PFSK-1 (cell line): ENCODE measurements at regions not wholly inside any gene's neighbourhood (a gene's known extent, or its start where the extent isn't known, plus 50 kb on each side); places are given as distances from the start of the nearest gene placed in this dataset.

ENCODE experiments used
- FOXP2 ChIP-seq: optimal IDR thresholded peaks from 2 replicates; pipeline ENCODE3; 2011; ENCODE audit warnings: borderline replicate concordance, control low read depth, inconsistent platforms; ENCODE audit not compliant: insufficient read depth; ENCODE audit errors: extremely low read length, extremely low read depth
- POLR2AphosphoS5 ChIP-seq: IDR thresholded peaks from 2 replicates; pipeline ENCODE4 v1.6.1; 2012; ENCODE audit warnings: low read depth, mild to moderate bottlenecking, control low read depth, low read length, moderate library complexity
- SIN3A ChIP-seq: IDR thresholded peaks from 2 replicates; pipeline ENCODE4 v1.6.1; 2012; ENCODE audit warnings: mild to moderate bottlenecking, low read length, moderate library complexity, borderline replicate concordance; ENCODE audit not compliant: insufficient read depth
- TAF1 ChIP-seq: IDR thresholded peaks from 2 replicates; pipeline ENCODE4 v1.6.1; 2012; ENCODE audit warnings: low read length, control low read depth, borderline replicate concordance; ENCODE audit not compliant: insufficient read depth
- TF ChIP-seq, protein P1 (sequence below), 2 experiments: IDR thresholded peaks; 2 replicates each; pipeline versions ENCODE4 v1.6.1 to v1.8.0; 2011 to 2012; ENCODE audit warnings: low read depth in 2 of 2, low read length in 2 of 2, control low read depth in 1 of 2, inconsistent platforms in 1 of 2, mild to moderate bottlenecking in 1 of 2, moderate library complexity in 1 of 2; ENCODE audit not compliant: insufficient read depth in 1 of 2

DNA sequence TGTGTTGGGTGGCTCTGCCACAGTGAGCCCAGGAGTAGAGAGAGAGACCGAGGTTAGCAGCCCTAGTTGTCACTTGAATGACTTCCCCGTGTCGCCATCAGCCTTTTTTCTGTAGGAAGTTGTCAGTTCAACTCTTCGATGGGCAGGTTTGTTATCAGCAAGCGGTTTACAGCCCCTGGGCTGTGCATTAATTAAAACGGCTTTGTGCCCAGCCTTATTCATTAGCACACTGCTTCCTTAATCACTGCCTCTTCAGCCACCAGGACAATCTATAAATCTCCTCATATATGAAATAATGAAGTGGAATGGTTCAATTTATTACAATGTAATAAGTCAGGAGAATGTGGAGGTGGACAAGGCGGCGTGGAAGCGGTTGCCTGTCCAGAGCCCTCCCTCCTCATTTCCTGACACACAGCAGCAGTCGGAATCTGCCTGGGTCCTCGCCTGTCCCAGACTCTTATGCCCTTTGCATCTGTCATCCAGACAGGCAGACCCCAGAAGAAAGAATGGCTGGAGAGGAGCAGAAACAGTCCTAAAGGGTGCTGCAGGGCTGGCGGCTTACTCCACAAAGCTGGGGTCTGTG is 122.4 kb upstream of the OPCML start:
- TF ChIP-seq FOXP2 (no peak), POLR2AphosphoS5 (no peak), TAF1 (no peak), SIN3A (no peak)
- TF ChIP-seq, protein P1, sequence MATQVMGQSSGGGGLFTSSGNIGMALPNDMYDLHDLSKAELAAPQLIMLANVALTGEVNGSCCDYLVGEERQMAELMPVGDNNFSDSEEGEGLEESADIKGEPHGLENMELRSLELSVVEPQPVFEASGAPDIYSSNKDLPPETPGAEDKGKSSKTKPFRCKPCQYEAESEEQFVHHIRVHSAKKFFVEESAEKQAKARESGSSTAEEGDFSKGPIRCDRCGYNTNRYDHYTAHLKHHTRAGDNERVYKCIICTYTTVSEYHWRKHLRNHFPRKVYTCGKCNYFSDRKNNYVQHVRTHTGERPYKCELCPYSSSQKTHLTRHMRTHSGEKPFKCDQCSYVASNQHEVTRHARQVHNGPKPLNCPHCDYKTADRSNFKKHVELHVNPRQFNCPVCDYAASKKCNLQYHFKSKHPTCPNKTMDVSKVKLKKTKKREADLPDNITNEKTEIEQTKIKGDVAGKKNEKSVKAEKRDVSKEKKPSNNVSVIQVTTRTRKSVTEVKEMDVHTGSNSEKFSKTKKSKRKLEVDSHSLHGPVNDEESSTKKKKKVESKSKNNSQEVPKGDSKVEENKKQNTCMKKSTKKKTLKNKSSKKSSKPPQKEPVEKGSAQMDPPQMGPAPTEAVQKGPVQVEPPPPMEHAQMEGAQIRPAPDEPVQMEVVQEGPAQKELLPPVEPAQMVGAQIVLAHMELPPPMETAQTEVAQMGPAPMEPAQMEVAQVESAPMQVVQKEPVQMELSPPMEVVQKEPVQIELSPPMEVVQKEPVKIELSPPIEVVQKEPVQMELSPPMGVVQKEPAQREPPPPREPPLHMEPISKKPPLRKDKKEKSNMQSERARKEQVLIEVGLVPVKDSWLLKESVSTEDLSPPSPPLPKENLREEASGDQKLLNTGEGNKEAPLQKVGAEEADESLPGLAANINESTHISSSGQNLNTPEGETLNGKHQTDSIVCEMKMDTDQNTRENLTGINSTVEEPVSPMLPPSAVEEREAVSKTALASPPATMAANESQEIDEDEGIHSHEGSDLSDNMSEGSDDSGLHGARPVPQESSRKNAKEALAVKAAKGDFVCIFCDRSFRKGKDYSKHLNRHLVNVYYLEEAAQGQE (IDR thresholded peaks at IDR 0.05; ENCODE audit: insufficient read depth in 1 of 2, low read depth in 2 of 2, low read length in 2 of 2) = no peak

DNA sequence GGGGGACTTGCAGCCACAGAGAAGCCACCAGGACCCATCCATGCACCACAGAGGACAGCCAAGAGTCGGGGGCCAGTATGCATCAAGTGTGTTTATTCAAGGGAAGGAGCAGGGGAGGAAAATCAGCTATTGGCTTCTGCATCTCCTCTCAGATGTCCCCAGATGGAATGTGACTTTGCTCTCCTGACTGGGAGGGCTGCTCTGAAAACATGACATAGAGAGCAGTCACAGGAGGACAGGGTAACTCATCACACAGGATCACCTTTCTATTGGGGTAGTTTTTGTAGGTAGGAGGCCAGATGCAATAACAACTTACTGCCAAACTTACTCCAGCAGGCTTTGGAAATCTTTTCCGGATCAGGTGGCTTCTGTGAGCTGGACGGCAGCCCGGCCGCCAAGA is 121.0 kb upstream of the OPCML start:
- TF ChIP-seq, protein P1 (IDR thresholded peaks at IDR 0.05; ENCODE audit: insufficient read depth in 1 of 2, low read depth in 2 of 2, low read length in 2 of 2) = no peak
- no peak for TF ChIP-seq POLR2AphosphoS5
- TF ChIP-seq FOXP2 = no peak
- no peak for TF ChIP-seq TAF1
- no peak for TF ChIP-seq SIN3A

DNA sequence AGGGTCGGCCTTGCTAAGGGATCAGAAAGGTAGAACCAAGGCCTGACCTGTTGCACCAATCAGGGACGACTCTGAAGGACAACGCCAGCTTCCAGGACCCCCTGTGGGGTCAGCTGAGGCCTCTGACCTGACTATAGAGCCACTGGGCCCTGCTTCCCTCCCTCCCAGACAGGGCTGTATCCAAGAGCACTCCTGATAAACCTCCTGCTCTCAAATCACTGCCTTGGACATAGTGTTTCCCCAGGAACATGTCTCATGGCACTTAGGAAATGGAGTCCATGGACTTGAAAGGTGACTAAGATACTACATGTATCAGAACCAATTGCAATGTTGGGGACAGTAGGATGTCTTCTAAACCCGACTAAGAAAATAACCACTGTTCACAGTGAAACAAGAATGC is 117.8 kb upstream of the OPCML start:
- no peak for TF ChIP-seq POLR2AphosphoS5
- no peak for TF ChIP-seq TAF1
- TF ChIP-seq SIN3A = no peak
- TF ChIP-seq, protein P1 (IDR thresholded peaks at IDR 0.05; ENCODE audit: insufficient read depth in 1 of 2, low read depth in 2 of 2, low read length in 2 of 2) = no peak
- TF ChIP-seq FOXP2 = no peak

DNA sequence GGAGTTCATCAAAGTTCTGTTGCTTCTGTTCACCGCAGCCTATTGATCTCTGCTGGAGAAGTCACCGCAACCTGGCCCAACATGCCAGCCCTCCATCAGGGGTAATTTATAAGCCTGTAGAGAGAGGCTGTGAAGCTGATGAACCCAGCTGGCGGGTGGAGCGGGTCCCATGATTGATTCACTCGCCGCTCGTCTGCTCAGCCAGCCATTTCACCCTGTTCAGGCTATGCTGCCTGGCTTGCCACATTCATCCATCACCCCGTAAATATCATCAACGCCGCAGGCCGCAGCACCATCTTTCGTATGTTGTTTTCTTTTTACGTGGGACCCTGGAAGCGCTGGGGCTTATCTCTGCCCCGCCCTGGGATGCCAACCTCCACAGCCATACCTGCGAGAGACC is 116.7 kb upstream of the OPCML start:
- TF ChIP-seq FOXP2 (no peak), POLR2AphosphoS5 (no peak), SIN3A (no peak), TAF1 (no peak)
- TF ChIP-seq, protein P1 (IDR thresholded peaks at IDR 0.05; ENCODE audit: insufficient read depth in 1 of 2, low read depth in 2 of 2, low read length in 2 of 2) = no peak

DNA sequence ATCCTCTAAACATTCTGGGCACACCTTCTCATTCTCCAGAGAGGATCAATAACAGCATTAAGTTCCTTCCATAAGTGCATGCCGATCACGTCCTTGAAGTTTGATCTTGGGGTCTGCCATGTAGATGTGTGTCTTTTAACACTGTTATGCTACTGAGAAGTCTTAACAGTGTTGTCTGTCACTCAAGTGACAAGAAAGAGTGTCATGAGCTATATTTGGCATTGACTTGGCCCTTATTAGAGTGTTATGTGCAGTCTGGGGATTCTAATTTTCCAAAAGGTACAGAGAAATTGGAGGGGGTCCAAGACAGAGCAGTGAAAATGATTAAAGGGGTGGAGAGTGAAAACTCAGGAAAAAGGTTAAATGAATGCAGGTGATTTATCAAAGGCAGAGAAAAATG is 107.1 kb upstream of the OPCML start:
- TF ChIP-seq POLR2AphosphoS5 (no peak), TAF1 (no peak), SIN3A (no peak), FOXP2 (no peak)
- TF ChIP-seq, protein P1 (IDR thresholded peaks at IDR 0.05; ENCODE audit: insufficient read depth in 1 of 2, low read depth in 2 of 2, low read length in 2 of 2) = no peak
